GM21723 (cell line): ENCODE measurements at regions not wholly inside any gene's neighbourhood (a gene's known extent, or its start where the extent isn't known, plus 50 kb on each side); places are given as distances from the start of the nearest gene placed in this dataset.
"Not testable (repeated sequence)": the region's sequence is repeated elsewhere in the genome, so short reads cannot be mapped to it uniquely, and the experiment has no call there.

ENCODE experiments used
- ATAC-seq: cut with Tn5 transposase; IDR thresholded peaks from one replicate; pipeline ENCODE4 v1.9.1; 2021; ENCODE audit warnings: mild to moderate bottlenecking, moderate library complexity; ENCODE audit not compliant: unreplicated experiment

GRCh38 chr1:106296431-106296830 is 760.0 kb upstream of the PRMT6 start:
- ATAC-seq = no peak

DNA sequence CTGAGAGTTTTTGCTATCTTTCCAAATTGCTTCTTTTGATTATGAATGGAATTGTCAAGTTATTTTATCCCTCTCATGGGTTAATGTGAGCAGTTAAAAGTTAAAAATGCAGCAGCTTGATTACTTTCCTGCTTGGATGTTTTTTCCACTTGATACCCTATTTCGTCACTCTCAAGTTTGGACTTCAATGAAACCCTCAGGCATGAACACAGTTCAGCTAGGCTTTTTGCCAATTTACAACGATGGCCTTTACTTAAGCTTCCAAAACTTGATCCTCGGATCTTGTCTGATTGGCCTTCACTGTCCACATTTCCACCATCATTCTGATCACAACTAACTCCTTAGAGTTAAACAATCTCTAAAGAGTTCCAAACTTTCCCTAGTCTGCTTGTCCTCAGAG is 752.4 kb upstream of the PRMT6 start:
- no peak for ATAC-seq

DNA sequence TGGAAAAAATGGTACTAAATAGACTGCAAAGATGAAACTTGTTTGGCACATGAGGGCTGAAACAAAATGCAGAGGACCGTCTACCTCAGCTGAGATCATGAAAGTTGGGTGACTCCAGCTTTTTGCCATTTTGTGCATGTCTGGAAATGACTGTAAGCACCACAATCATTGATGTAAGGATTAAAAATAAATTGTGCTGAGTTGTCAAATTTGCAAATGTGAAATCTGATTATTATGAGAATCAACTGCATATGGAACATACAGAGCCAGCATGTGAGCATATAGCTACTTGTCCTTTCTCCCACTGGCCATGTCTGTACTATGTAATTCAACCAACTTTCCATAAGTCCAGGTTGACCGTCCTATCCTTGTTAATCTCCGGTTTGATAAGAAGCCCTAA is 736.9 kb upstream of the PRMT6 start:
- ATAC-seq = no peak

DNA sequence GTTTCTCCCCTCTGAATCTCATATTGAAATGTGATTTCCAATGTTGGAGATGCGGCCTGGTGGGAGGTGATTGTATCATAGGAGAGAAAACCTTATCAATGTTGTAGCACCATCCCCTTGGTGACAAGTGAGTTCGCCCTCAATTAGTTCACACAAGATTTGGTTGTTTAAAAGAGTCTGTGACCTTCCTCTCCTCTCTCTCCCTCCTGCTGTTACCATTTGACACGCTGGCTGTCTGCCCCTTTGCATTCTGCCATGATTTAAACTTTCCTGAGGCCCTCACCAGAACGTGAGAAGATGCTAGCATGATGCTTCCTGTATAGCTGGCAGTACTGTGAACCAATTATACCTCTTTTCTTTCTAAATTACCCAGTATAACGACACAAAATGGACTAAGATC is 730.9 kb upstream of the PRMT6 start:
- no peak for ATAC-seq

DNA sequence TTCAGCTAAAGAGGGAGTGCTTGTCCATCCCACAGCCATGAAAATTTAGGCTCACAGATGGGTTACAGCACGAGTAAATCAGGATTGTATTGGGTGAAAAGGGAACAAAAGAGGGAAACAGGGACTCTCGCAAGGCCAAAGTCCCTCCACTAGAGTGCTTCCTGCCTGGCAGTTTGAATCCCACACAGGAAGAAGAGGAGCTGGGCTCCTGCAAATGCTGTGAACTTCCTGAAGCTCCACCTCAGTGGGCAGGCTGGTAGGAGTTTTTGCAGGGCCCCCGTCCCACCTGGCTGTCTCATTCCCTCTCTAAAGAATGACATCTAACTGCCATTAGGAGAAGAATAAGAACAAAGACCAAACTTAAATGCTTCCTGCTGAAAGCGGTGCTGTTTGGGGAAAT is 712.0 kb upstream of the PRMT6 start:
- ATAC-seq = no peak

GRCh38 chr1:106360252-106360651 is 696.2 kb upstream of the PRMT6 start:
- ATAC-seq = peak; percentile 49

DNA sequence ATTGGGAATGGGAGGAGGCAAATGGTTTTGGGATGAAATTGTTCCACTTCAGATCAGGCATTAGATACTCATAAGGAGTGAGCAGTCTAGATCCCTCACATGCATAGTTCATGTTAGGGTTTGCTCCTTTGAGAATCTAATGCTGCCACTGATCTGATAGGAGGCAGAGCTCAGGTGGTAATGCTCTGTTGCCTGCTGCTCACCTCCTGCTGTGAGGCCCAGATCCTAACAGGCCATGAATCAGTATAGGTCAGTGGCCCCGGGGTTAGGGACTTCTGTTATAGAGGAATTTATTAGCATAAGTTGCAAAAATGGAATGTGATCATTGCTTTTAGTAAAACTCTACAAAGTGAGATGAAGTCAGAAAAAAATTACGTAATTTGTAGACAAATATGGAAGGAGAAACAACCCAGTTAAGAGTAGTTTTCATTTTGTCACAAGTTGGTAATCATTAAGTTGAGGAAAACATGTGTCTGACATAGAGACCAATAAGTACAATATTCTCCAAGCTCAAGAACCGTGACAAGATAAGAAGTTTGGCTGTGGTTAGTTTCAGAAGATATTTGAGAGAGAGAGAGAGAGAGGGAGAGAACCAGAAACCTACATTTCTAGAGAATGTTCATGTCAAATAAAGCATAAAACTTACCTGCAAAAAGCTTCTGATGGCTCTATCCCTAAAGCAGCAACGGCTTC is 689.7 kb upstream of the PRMT6 start:
- ATAC-seq = no peak

DNA sequence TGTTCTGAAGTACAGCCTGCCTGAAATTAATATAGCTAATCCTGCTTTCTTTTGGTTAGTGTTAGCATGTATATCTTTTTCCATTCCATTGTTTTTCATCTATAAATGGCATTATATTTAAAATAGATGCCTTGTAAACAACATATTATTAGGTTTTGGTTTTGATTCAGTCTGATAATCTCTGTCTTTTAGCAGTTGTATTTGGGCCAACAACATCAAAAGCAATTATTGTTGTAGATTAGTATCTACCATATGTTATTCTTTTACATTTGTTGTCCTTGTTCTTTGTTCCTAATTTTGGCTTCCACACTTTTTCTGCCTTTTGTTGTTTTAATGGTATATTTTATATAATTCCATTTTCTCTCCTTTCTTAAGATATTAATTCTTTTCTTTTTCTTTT is 678.2 kb upstream of the PRMT6 start:
- no peak for ATAC-seq

- no peak for ATAC-seq
Observed at GRCh38 chr1:106380772-106381171, 675.7 kb upstream of the PRMT6 start.

DNA sequence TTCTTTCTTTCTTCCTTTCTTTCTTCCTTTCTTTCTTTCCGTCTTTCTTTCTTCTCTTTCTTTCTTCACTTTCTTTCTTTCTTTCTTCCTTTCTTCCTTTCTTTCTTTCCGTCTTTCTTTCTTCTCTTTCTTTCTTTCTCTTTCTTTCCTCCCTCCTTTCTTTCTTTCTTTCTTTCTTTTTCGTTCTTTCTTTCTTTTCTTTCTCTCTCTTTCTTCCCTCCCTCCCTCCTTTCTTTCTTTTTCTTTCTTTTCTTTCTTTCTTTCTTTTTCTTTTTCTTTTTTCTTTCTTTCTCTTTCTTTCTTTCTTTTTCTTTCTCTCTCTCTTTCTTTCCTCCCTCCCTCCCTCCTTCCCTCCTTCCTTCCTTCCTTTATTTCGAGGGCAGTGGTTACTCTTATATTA is 667.3 kb upstream of the PRMT6 start:
- ATAC-seq = not testable (repeated sequence)

DNA sequence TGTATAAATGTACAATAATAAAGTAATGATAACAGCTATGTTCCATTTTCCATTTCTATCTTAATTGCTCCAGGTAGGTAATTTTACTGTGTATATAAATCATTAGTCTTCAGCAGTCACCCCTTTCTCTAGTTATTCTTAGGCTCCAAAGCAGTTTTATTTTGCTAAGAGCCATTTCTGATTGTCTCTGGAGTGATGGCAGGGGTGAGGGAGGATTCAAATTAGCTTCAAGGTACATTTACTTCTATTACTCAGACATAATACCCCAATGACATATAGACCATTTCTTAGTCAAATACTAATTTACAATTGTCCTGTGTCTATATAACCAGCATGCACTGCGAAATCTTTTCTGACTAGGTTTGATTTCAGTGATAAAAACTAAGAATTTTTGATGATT is 663.4 kb upstream of the PRMT6 start:
- no peak for ATAC-seq

DNA sequence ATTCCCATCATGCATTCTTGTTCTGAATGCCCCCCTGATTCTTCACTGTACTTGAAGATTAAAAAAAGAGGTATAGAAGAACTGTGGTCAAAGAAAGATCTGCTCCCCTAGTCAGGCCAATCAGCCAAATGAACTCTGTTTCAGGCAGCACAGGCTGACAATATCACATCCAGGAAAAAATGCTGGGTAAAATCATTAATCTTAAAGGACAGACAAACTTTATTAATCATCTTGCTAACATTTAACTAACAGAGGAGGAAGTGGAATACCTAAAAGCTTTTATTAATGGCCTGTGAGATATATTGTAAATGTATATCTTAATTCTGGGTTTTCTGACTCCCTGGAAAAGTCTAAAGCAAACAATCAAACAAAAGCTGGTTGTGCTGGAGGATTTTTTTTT is 660.5 kb upstream of the PRMT6 start:
- no peak for ATAC-seq

DNA sequence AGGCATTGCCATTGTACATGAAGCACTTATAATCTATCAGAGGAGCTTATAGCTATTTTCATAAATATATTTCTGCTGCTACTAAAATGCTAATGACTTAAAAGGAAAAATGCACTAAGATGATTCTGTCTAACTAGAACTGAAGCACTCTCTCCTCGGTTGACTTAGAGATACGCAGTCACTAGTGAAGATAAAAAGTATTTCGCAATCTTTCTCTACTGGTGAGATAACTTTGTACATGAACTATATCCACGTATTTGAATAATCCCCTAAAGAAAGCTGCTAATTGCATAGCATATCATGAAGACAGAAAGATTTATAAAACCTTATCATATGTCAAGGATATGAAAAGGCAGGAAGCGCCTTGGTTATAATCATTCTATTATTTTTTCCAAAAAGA is 658.1 kb upstream of the PRMT6 start:
- no peak for ATAC-seq

DNA sequence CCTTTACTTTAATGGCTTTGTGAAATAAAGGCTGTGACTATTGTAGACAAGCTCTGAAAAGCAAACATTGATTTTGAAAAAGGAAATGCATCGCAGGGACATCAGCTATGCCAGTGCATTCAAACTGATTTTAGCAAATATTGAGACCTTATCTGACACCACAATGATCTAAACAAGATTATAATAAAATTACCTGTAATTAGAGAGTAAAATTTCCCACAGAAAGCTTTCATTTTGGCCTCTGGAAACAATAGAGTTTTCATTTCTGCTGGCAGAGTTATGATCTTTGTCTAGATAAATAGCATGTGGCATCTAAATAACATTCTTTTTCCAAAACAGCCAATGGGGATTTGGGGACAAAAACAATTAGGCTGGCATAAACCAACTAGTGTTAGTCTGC is 650.4 kb upstream of the PRMT6 start:
- ATAC-seq = no peak

DNA sequence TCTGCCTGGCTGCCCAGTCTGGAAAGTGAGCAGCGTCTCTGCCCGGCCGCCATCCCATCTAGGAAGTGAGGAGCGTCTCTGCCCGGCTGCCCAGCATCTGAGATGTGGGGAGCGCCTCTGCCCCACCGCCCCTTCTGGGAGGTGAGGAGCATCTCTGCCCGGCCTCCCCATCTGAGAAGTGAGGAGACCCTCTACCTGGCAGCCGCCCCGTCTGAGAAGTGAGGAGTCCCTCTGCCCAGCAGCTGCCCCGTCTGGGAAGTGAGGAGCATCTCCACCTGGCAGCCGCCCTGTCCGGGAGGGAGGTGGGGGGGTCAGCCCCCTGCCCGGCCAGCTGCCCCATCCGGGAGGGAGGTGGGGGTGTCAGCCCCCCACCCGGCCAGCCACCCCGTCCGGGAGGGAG is 644.2 kb upstream of the PRMT6 start:
- ATAC-seq = not testable (repeated sequence)

- ATAC-seq = no peak
Observed at GRCh38 chr1:106435269-106435668, 621.2 kb upstream of the PRMT6 start.

DNA sequence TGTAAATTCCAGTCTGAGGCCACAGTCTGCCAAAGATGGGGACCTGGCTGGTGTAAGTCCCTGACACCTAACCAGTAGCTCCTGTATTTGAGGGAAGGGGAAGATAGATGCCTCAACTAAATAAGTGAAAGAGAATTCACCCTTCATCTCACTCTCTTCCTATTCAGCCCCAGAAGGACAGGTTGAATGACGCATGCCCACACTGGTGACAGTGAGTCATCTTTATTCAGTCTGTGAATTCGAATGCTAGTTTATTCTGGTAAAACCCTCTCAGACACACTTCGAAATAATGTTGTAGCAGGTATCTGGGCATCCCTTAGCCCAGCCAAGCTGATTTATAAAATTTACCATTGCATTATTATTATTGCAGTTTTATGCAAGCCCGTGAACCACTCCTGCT is 617.0 kb upstream of the PRMT6 start:
- ATAC-seq = no peak

DNA sequence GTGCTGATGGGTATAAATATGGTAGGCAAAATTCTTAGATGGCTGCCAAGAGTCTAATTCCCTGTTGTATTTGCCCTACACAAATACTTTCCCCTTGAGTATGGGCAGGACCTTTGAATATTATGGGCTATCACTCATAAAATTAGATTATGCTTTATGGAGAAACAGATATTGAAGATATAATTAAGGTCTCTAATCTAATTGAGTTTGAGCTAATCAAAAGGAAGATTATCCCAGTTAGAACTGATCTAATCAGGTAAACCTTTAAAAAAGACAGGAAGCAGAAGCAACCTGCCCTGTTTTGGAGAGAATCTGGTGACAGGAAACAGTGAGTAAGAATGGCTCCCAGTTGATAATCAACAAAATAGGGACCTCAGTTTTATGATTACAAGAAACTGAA is 609.0 kb upstream of the PRMT6 start:
- no peak for ATAC-seq

- ATAC-seq = no peak
Observed at GRCh38 chr1:106456832-106457231, 599.6 kb upstream of the PRMT6 start.

DNA sequence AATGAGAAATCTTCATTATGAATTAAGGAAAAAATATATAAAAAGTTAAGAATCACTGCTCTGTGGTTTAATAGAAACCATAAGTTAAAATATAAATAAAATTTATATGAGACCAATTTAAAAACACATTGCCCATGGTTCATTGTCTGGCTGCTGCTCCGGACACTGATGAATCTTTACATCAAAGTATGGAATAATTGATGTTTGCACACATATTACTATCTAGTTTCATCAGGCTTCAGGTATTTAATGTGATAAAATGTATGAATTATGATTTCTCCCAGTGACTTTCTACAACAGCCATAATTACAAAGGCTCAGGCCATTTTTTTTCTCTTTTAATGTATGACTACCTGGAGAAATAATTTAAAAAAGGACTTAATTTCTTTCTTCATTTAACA is 599.1 kb upstream of the PRMT6 start:
- no peak for ATAC-seq

GRCh38 chr1:106458866-106459265 is 597.6 kb upstream of the PRMT6 start:
- no peak for ATAC-seq

DNA sequence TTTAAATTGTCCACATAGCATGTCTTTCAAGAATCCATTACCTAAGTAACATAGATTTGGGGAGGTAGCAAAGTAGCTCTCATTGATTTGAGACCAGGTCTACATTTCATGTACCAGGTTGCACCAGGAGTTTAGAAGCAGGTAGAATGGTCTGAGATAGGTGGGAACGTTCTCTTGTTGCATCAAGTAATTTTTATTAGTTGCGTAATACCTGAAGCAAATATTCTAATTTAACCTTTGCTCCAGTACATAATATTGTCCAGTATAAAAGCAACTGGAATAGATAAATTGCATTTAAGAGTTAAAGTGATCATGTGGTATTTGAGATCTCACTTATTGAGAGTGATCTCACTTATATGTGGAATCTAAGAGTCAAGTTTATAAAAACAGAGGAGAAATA is 597.1 kb upstream of the PRMT6 start:
- ATAC-seq = no peak

- ATAC-seq = no peak
Observed at GRCh38 chr1:106465666-106466065, 590.8 kb upstream of the PRMT6 start.
